Heart left ventricle (tissue), 13 donors: ENCODE measurements at regions not wholly inside any gene's neighbourhood (a gene's known extent, or its start where the extent isn't known, plus 50 kb on each side); places are given as distances from the start of the nearest gene placed in this dataset.

ENCODE experiments used
- CTCF ChIP-seq, 12 donors: fragments of 200-600 bp; sonication (generic) in 4 of 12; IDR thresholded peaks; one replicate each; pipeline versions ENCODE4 v1.5.0 to v1.8.0; 2018 to 2022; ENCODE audit warnings: antibody characterized with exemption in 12 of 12, mild to moderate bottlenecking in 5 of 12
- POLR2A ChIP-seq, 2 donors: fragments of 450-650 bp; IDR thresholded peaks; one replicate each; pipeline ENCODE4 v1.6.1; 2017; ENCODE audit warnings: antibody characterized with exemption in 2 of 2, mild to moderate bottlenecking in 2 of 2, moderate library complexity in 2 of 2
- donor health status: ischemic (EF 13 %, LVEDD 7.1; RV severe dilation, severe dysfunction).
- donor health status: DM: no; HTN: yes; CAD: no.
- donor health status: DM: no; HTN: no; CAD: no.
- donor health status: ischemic (EF 25% LVEDD 6.9; RV normal size, moderate dysfunction).
- donor health status: ischemic (EF 25% LVEDD 5.7; RV mildly dilated, moderate dysfunction).
- donor health status: ischemic (EF 35%, LVEDD 5.7; RV mildly dilated, moderate dysfunction).
- donor health status: nonischemic (EF 11% LVEDD 7.7; RV severe dilation, severe dysfunction).
- donor health status: DM: yes; HTN: yes; CAD: no.
- donor health status: PGD.
- donor health status: ischemic (EF 29% LVEDD 5.4; RV normal size, mild dysfunction).
- donor health status: nonischemic (EF 23%, LVEDD 6.1; RV moderate dilation, normal function).

DNA sequence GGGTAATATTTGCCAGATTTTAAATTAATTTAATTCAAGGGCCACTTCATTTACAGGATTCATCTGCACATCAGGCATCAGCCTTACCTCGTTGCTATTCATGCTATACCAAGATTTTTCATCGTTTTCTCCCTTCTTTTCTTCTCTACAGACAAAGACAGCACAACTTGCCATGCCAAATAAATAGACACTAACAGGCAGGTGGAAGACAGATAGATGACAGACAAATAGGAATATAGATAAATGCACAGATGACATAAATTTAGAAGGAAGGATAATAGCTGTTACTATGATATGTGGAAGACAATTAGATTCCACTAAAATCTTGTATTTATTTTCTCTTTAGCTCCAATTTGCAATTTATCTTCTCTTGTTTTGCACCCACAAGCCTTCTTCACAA is 164.5 kb upstream of the ARX start:
- TF ChIP-seq CTCF (IDR thresholded peaks at IDR 0.05), result no peak
- no peak for TF ChIP-seq POLR2A (IDR thresholded peaks at IDR 0.05)
